ENCODE measurements at regions not wholly inside any gene's neighbourhood (a gene's known extent, or its start where the extent isn't known, plus 50 kb on each side); places are given as distances from the start of the nearest gene placed in this dataset.

DNA sequence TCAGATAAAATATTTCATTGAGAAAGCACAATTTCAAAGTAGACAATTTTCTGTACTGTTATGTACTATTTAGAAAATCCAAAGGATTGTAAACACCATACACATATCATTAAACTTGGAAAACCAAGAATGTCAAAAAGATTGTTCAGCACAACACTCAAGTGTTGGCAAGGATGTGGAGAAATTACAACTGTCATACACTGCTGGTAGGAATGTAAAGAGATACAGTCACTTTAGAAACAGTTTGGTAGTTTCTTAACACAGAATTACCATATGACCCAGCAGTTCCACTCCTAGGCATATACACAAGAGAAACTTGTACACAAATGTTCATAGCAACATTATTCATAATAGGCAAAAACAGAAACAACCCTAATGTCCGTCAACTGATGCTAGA is 71.2 kb downstream of the OR2K2 start:
- no peak for DNase-seq (ENCODE audit: low spot score)
- WGBS: 70% methylated on average over 1 of the region's 1 CpG
- H3K36me3 ChIP-seq (ENCODE audit: control insufficient read depth in 4 of 4, insufficient read depth in 3 of 4, low read depth in 1 of 4, low read length in 3 of 4): no peaks in the 10 kb centered on the region
- TF ChIP-seq FOXA1 (IDR thresholded peaks at IDR 0.05) (no peak), GABPA (IDR thresholded peaks at IDR 0.05 in 1 of 2, conservative IDR thresholded peaks at IDR 0.05 in 1 of 2) (no peak), HNF4A (conservative IDR thresholded peaks at IDR 0.05) (no peak), RAD21 (IDR thresholded peaks at IDR 0.05) (no peak), SP1 (IDR thresholded peaks at IDR 0.05) (no peak), FOXA2 (IDR thresholded peaks at IDR 0.05) (no peak), RXRA (IDR thresholded peaks at IDR 0.05) (no peak)
- TF ChIP-seq, protein P1, sequence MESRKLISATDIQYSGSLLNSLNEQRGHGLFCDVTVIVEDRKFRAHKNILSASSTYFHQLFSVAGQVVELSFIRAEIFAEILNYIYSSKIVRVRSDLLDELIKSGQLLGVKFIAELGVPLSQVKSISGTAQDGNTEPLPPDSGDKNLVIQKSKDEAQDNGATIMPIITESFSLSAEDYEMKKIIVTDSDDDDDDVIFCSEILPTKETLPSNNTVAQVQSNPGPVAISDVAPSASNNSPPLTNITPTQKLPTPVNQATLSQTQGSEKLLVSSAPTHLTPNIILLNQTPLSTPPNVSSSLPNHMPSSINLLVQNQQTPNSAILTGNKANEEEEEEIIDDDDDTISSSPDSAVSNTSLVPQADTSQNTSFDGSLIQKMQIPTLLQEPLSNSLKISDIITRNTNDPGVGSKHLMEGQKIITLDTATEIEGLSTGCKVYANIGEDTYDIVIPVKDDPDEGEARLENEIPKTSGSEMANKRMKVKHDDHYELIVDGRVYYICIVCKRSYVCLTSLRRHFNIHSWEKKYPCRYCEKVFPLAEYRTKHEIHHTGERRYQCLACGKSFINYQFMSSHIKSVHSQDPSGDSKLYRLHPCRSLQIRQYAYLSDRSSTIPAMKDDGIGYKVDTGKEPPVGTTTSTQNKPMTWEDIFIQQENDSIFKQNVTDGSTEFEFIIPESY (IDR thresholded peaks at IDR 0.05): no peak
- TF ChIP-seq, protein P2, sequence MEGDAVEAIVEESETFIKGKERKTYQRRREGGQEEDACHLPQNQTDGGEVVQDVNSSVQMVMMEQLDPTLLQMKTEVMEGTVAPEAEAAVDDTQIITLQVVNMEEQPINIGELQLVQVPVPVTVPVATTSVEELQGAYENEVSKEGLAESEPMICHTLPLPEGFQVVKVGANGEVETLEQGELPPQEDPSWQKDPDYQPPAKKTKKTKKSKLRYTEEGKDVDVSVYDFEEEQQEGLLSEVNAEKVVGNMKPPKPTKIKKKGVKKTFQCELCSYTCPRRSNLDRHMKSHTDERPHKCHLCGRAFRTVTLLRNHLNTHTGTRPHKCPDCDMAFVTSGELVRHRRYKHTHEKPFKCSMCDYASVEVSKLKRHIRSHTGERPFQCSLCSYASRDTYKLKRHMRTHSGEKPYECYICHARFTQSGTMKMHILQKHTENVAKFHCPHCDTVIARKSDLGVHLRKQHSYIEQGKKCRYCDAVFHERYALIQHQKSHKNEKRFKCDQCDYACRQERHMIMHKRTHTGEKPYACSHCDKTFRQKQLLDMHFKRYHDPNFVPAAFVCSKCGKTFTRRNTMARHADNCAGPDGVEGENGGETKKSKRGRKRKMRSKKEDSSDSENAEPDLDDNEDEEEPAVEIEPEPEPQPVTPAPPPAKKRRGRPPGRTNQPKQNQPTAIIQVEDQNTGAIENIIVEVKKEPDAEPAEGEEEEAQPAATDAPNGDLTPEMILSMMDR (IDR thresholded peaks at IDR 0.05; ENCODE audit: low read depth, low read length, missing input control): no peak
- no peak overlapping the region for H3K4me3 ChIP-seq (ENCODE audit: low read depth in 1 of 3, low read length in 3 of 3)
- no peaks in the 10 kb centered on the region for H3K4me1 ChIP-seq (ENCODE audit: control insufficient read depth in 4 of 4, insufficient read depth in 4 of 4, low read length in 3 of 4)
- H3K9ac ChIP-seq (ENCODE audit: low read depth in 1 of 2, low read length in 2 of 2): no peak overlapping the region
- H3K27ac ChIP-seq (ENCODE audit: low read depth in 1 of 2, low read length in 2 of 2): no peak overlapping the region
- H3K27me3 ChIP-seq (ENCODE audit: control insufficient read depth in 4 of 4, insufficient read depth in 4 of 4, low read length in 3 of 4): peaks cover 0 to 2% (median 0%) of the 10 kb centered on the region in 4 donors
- H3K9me3 ChIP-seq (ENCODE audit: control insufficient read depth in 4 of 4, low read length in 3 of 4): no peaks in the 10 kb centered on the region

DNA sequence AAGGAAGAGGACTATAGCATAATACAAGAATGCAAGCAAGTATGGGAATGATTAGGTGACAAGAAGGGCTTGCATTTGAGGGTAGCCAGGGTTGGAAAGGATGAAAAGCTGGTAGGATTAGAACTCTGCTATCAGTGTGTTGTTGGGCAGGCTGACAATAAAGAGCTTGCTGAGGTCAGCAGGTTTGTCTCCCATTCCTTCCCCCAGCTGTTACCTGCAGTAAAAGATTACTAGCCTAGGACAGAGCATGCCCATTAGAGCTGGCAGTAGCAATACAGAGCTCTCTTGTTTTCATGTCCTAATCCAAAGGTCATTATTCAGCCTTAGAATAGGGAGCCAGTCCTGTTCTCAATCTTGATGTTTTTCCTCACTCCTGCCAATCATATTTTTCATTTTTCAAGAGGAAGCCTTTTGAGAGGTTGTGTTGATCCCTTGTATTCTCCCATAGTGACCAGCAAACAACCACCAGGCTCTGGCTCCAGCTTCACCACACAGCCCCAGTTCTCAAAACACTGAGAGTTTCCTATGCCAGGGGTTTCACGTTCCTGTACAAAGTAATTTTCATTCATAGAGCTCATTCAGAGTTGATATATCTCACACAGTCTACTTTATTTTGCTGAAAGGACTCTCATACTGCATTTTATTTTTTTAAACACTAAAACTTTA is 71.7 kb downstream of the OR2K2 start:
- Histone ChIP-seq H3K9me3 (ENCODE audit: control insufficient read depth in 4 of 4, low read length in 3 of 4) (no peaks in the 10 kb centered on the region), H3K9ac (ENCODE audit: low read depth in 1 of 2, low read length in 2 of 2) (no peak overlapping the region), H3K27me3 (ENCODE audit: control insufficient read depth in 4 of 4, insufficient read depth in 4 of 4, low read length in 3 of 4) (peaks cover 0 to 2% (median 0%) of the 10 kb centered on the region in 4 donors), H3K27ac (ENCODE audit: low read depth in 1 of 2, low read length in 2 of 2) (no peak overlapping the region), H3K4me3 (ENCODE audit: low read depth in 1 of 3, low read length in 3 of 3) (no peak overlapping the region), H3K4me1 (ENCODE audit: control insufficient read depth in 4 of 4, insufficient read depth in 4 of 4, low read length in 3 of 4) (no peaks in the 10 kb centered on the region), H3K36me3 (ENCODE audit: control insufficient read depth in 4 of 4, insufficient read depth in 3 of 4, low read depth in 1 of 4, low read length in 3 of 4) (no peaks in the 10 kb centered on the region)
- 68% methylated on average over 1 of the region's 1 CpG for WGBS
- no peak for DNase-seq (ENCODE audit: low spot score)
- TF ChIP-seq FOXA2 (IDR thresholded peaks at IDR 0.05) (no peak), GABPA (IDR thresholded peaks at IDR 0.05 in 1 of 2, conservative IDR thresholded peaks at IDR 0.05 in 1 of 2) (no peak), TAF1 (conservative IDR thresholded peaks at IDR 0.05) (no peak), YY1 (IDR thresholded peaks at IDR 0.05) (no peak), HNF4G (IDR thresholded peaks at IDR 0.05) (no peak), FOXA1 (IDR thresholded peaks at IDR 0.05) (no peak), RAD21 (IDR thresholded peaks at IDR 0.05) (no peak), EGR1 (IDR thresholded peaks at IDR 0.05; ENCODE audit: low read depth in 2 of 2) (no peak), HNF4A (conservative IDR thresholded peaks at IDR 0.05) (no peak), NR2F2 (IDR thresholded peaks at IDR 0.05) (no peak), RXRA (IDR thresholded peaks at IDR 0.05) (no peak), JUND (IDR thresholded peaks at IDR 0.05) (no peak), SP1 (IDR thresholded peaks at IDR 0.05) (no peak)
- TF ChIP-seq, protein P2 (IDR thresholded peaks at IDR 0.05; ENCODE audit: low read depth, low read length, missing input control): no peak
- TF ChIP-seq, protein P3, sequence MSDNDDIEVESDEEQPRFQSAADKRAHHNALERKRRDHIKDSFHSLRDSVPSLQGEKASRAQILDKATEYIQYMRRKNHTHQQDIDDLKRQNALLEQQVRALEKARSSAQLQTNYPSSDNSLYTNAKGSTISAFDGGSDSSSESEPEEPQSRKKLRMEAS (IDR thresholded peaks at IDR 0.05): no peak
- TF ChIP-seq, protein P4, sequence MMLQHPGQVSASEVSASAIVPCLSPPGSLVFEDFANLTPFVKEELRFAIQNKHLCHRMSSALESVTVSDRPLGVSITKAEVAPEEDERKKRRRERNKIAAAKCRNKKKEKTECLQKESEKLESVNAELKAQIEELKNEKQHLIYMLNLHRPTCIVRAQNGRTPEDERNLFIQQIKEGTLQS (IDR thresholded peaks at IDR 0.05): no peak
- TF ChIP-seq, protein P5, sequence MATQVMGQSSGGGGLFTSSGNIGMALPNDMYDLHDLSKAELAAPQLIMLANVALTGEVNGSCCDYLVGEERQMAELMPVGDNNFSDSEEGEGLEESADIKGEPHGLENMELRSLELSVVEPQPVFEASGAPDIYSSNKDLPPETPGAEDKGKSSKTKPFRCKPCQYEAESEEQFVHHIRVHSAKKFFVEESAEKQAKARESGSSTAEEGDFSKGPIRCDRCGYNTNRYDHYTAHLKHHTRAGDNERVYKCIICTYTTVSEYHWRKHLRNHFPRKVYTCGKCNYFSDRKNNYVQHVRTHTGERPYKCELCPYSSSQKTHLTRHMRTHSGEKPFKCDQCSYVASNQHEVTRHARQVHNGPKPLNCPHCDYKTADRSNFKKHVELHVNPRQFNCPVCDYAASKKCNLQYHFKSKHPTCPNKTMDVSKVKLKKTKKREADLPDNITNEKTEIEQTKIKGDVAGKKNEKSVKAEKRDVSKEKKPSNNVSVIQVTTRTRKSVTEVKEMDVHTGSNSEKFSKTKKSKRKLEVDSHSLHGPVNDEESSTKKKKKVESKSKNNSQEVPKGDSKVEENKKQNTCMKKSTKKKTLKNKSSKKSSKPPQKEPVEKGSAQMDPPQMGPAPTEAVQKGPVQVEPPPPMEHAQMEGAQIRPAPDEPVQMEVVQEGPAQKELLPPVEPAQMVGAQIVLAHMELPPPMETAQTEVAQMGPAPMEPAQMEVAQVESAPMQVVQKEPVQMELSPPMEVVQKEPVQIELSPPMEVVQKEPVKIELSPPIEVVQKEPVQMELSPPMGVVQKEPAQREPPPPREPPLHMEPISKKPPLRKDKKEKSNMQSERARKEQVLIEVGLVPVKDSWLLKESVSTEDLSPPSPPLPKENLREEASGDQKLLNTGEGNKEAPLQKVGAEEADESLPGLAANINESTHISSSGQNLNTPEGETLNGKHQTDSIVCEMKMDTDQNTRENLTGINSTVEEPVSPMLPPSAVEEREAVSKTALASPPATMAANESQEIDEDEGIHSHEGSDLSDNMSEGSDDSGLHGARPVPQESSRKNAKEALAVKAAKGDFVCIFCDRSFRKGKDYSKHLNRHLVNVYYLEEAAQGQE (IDR thresholded peaks at IDR 0.05): no peak
- TF ChIP-seq, protein P1 (IDR thresholded peaks at IDR 0.05): no peak

Data from liver (tissue), 8 donors.